BJ (cell line): ENCODE measurements at regions not wholly inside any gene's neighbourhood (a gene's known extent, or its start where the extent isn't known, plus 50 kb on each side); places are given as distances from the start of the nearest gene placed in this dataset.

Experiments
- CTCF ChIA-PET: fragments of 350-600 bp; formaldehyde crosslinking; extraction: SDS; loops from one replicate; lab custom pipeline; 2021; ENCODE audit warnings: antibody characterized with exemption, inconsistent platforms; lab: Yijun Ruan, JAX
- POLR2A ChIA-PET: fragments of 300-600 bp; sonication (Branson Sonifier 250); formaldehyde crosslinking; extraction: SDS; loops from one replicate; lab custom pipeline; 2021; ENCODE audit warnings: antibody characterized with exemption; lab: Charles Lee
- DNase-seq: peaks from one replicate; pipeline ENCODE4 v3.0.0-alpha.2; 2011; ENCODE audit warnings: low read depth
- H3K27me3 ChIP-seq: 2 replicates; pipeline ENCODE4 v1.6.0; 2011; ENCODE audit warnings: low read length; ENCODE audit not compliant: control insufficient read depth, insufficient read depth
- H3K36me3 ChIP-seq: 2 replicates; pipeline ENCODE4 v1.5.1; 2011; ENCODE audit warnings: low read length; ENCODE audit not compliant: control insufficient read depth, insufficient read depth
- H3K4me3 ChIP-seq: 2 replicates; pipeline ENCODE4 v1.5.1; 2011; ENCODE audit warnings: low read depth, mild to moderate bottlenecking, control low read depth, low read length
- TF ChIP-seq, protein P1 (sequence below): IDR thresholded peaks from 2 replicates; pipeline ENCODE4 v1.5.1; 2011; ENCODE audit warnings: low read depth, mild to moderate bottlenecking, control low read depth, inconsistent platforms, low read length, moderate library complexity; ENCODE audit not compliant: insufficient read depth

GRCh38 chr14:84343656-84344055 lies 1186.3 kb upstream of the FLRT2 start:
- POLR2A ChIA-PET: no interaction called here
- no peak for DNase-seq
- TF ChIP-seq, protein P1, sequence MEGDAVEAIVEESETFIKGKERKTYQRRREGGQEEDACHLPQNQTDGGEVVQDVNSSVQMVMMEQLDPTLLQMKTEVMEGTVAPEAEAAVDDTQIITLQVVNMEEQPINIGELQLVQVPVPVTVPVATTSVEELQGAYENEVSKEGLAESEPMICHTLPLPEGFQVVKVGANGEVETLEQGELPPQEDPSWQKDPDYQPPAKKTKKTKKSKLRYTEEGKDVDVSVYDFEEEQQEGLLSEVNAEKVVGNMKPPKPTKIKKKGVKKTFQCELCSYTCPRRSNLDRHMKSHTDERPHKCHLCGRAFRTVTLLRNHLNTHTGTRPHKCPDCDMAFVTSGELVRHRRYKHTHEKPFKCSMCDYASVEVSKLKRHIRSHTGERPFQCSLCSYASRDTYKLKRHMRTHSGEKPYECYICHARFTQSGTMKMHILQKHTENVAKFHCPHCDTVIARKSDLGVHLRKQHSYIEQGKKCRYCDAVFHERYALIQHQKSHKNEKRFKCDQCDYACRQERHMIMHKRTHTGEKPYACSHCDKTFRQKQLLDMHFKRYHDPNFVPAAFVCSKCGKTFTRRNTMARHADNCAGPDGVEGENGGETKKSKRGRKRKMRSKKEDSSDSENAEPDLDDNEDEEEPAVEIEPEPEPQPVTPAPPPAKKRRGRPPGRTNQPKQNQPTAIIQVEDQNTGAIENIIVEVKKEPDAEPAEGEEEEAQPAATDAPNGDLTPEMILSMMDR: no peak
- Histone ChIP-seq H3K4me3 (no peak overlapping the region), H3K36me3 (no peaks in the 10 kb centered on the region), H3K27me3 (no peaks in the 10 kb centered on the region)
- CTCF ChIA-PET: no interaction called here

- POLR2A ChIA-PET: no interaction called here
- Histone ChIP-seq H3K4me3 (no peak overlapping the region), H3K36me3 (no peaks in the 10 kb centered on the region), H3K27me3 (no peaks in the 10 kb centered on the region)
- DNase-seq: no peak
- CTCF ChIA-PET: no interaction called here
- TF ChIP-seq, protein P1: no peak
Observed at GRCh38 chr14:84351646-84352045, 1178.3 kb upstream of the FLRT2 start.

- H3K27me3 ChIP-seq: no peaks in the 10 kb centered on the region
- H3K4me3 ChIP-seq: no peak overlapping the region
- ChIA-PET CTCF (interaction anchor here (0.5 to 0.7 kb wide), 3 partner anchors 33 to 1276 kb away, joined by 3 read pairs; no protein-coding TSS in a partner anchor), POLR2A (no interaction called here)
- TF ChIP-seq, protein P1: no peak
- DNase-seq: no peak
- no peaks in the 10 kb centered on the region for H3K36me3 ChIP-seq
Observed at GRCh38 chr14:84361476-84361875, 1168.5 kb upstream of the FLRT2 start.

GRCh38 chr14:84375235-84375634 lies 1154.7 kb upstream of the FLRT2 start:
- ChIA-PET CTCF (no interaction called here), POLR2A (no interaction called here)
- Histone ChIP-seq H3K27me3 (no peaks in the 10 kb centered on the region), H3K4me3 (no peak overlapping the region), H3K36me3 (no peaks in the 10 kb centered on the region)
- no peak for DNase-seq
- TF ChIP-seq, protein P1: no peak

DNA sequence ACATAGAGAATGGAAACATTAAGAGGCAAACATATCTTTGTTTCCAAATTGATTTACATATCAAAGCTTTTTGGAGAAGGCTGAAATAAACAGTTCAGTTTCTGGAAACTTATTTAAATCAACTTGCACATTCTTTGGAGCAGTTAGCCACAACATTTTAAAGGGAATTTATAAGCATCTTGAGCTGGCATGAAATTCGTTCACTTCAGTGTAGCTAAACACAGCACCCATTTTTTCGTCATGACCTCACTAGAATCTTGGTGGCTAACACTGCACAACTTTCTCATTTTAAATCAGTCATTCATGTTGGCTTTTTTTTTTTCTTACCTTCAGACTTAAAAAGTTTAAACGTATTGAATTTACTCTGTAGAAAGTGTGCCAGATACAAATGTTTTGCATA lies 1139.9 kb upstream of the FLRT2 start:
- ChIA-PET POLR2A (no interaction called here), CTCF (interaction anchor here (1.1 kb wide), 1 partner anchor 11 kb away, joined by 4 read pairs; no protein-coding TSS in a partner anchor)
- TF ChIP-seq, protein P1: no peak
- DNase-seq: no peak
- Histone ChIP-seq H3K36me3 (no peaks in the 10 kb centered on the region), H3K27me3 (no peaks in the 10 kb centered on the region), H3K4me3 (no peak overlapping the region)
